HG03575 (cell line): ENCODE measurements at regions not wholly inside any gene's neighbourhood (a gene's known extent, or its start where the extent isn't known, plus 50 kb on each side); places are given as distances from the start of the nearest gene placed in this dataset.

ENCODE experiments used
- ATAC-seq: cut with Tn5 transposase; IDR thresholded peaks from one replicate; pipeline ENCODE4 v1.9.1; 2021; ENCODE audit not compliant: unreplicated experiment, insufficient number of reproducible peaks, low FRiP score; ENCODE audit errors: extremely low read depth

DNA sequence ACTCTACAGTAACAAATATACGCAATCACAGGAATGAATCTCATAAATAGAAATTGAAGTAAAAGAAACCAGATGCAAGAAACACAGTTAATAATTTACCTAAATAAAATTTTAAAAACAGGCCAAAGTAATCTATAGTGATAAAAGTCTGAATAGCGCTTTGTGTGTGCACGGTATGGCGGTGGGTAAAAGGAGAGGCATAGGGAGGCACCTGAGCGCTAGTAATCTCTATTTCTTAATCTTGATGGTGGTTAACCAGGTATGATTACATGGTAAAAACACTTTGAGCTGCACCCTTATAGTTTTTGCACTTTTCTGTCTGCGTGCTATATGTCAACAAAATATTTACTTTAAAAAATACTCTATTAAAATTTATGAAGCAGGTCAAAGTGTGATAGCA lies 198.1 kb upstream of the SATB1 start:
- no peak for ATAC-seq

DNA sequence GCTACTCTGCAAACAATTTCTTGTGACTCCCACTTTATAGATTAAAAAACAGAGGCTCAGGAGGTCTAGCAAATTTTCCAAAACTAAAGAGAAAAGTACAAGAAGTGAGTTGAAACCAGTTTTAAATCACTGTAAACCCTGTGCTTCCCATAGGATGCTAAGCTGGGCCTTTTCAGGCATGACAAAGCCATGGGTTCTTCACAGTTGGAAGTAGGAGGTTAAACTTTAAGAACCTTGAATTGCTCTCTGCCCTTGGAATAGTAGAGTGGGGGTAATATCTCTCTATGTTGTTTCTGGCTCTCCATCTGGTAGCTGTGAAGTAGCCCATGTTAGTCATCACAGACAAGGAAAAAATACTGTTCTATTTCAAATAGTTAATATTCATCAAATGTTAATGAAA lies 193.6 kb upstream of the SATB1 start:
- no peak for ATAC-seq

DNA sequence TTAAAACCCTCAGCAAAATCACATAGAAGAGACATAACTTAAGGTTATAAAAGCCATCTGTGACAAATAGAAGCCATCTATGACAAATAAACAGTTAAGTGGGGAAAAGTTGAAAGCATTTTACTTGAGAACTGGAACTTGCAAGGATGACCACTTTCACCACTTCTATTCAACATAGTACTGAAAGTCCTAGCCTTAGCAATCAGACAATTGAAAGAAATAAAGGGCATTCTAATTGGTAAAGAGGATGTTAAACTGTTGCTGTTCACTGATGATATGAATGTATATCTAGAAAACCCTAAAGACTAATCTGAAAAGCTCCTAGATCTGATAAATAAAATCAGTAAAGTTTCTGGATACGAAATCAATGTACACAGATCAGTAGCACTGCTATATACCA lies 186.9 kb upstream of the SATB1 start:
- no peak for ATAC-seq

DNA sequence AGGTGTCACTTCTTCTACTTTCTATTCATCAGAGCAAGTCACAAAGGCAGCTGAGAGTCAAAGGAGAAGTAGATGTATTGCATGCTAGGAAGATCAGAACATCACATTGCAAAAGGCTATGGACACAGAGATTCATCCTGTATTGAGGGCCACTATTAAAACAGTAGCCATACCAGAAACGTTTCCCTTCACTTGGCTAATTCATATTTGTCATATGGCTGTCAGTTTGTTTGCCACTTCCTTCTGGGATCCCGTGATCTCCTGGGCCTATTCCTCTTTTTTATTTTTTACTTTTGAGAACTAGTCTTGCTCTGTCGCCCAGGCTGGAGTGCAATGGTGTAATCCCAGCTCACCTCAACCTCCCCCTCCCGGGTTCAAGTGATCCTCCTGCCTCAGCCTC lies 184.0 kb upstream of the SATB1 start:
- no peak for ATAC-seq

DNA sequence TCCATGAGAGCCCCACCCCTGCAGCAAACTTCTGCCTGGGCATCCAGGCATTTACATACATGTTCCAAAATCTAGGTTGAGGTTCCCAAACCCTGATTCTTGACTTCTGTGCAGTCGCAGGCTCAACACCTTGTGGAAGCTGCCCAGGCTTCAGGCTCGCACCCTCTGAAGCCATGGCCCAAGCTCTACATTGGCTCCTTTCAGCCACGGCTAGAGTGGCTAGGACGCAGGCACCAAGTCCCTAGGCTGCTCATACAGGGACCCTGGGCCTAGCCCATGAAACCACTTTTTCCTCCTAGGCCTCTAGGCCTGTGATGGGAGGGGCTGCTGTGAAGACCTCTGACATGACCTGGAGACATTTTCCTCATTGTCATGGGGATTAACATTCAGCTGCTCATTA lies 172.8 kb upstream of the SATB1 start:
- no peak for ATAC-seq

DNA sequence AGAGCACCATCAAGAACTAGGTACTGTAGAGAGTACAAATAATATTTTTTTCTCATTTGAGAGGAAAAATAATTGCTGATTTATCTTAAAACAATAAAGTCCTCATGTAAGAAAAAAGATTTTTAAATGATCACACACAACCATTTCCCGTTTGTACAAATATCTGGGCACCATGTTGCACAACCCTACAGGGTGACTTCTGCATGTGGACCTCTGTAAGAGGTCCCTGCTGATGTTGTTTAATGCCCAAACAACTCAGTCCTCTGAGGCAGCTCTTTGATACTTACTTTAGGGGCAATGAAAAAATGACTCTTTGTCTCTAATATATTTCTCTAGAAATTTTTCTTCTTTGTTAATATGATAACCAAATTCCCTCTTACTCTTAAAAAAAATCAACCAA lies 168.1 kb upstream of the SATB1 start:
- no peak for ATAC-seq

DNA sequence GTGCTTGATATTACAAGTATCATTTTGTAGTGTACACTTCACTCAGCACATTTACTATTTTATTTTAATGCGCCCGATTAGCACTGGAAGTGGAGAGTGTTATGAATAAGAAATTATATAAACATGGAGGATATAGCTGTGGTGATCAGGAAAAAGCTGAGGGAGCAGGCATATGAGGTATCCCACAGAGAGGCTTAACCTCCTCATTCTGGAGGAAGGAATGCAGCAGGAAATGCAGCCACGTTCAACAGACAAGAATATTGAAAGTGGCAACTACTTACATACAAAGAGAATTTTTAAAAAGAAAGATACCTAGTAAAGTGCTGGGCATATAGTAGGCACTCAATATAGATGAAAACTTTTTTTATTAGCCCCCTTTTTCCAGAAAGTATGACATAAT lies 166.0 kb upstream of the SATB1 start:
- no peak for ATAC-seq

DNA sequence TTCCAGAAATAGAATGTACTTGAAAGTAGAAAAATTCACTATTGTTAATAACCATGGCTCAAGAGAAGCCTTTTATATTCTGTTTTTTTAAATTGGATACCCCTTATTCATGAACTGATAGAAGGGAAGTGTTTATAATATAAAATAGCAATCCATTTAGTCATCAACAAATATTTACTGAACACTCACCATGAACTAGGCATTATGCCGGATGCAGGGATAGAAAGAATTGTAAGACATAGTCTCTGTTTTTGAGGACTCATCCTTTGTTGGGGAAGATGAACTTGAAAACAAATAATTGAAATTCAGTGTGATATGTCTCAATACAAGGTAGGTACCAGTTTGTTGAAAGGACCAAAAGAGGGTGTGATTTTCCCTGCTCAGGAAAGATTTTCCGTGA lies 160.9 kb upstream of the SATB1 start:
- ATAC-seq = no peak

DNA sequence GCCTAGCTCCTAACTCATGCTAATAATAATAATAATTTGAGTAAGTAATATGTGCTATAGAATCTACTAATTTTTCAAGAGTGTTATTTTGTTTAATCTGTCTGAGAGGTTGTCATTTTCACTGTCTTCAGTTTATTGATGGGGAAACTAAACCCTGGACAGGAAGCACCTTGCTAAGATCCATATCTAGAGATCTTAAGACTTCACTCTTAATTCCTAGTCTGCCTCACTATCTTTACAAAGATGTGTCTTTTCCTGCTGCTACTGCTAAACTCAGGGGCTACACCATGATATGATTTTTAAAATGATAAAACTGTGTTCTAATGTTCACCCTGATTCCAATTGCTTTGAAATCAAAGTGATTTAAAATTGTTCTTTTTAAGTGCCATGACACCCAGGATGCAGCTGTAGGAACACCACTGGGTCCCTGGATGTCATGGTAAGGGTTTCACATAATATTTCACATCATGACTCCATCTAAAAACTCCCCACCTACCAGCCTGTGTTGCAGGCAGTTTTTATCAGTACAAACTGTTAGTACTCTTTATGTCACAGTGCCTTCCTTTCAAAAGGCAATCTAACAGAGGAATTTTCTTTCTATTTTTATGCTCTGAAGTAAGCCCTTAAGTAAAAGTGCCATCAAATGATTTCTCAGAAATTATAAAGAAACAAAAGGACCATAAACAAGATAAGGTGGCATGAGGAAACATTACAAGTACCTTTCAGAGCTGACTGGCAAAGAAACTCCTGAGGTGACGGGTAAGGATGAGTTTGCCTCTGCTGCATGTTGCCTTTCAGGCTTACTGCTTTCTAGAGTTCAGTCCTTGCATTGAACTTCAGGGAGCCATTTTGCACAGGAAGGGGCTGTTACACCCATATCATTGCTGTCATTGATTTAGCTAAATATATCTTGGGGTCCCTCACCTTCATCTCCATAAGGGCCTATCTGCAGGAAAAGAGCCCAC lies 160.1 kb upstream of the SATB1 start:
- ATAC-seq = no peak

DNA sequence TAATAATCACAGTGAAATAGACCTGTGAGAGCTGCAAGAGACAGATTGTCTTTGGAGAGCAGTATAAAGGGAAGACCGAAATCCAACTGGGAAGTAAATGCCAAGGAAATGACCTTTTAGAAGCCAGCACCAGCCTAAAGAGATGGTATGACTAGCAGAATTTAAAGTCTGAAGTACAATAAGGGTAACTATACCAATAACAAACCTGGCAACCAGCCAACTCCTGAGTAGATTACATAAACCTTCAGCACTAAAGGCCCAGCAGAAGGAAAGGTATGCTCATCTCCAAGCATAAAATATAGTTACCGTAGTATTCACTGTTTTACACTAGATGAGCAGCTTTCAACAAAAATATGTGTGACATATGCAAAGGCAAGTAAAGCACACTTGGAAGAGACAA lies 155.1 kb upstream of the SATB1 start:
- no peak for ATAC-seq

DNA sequence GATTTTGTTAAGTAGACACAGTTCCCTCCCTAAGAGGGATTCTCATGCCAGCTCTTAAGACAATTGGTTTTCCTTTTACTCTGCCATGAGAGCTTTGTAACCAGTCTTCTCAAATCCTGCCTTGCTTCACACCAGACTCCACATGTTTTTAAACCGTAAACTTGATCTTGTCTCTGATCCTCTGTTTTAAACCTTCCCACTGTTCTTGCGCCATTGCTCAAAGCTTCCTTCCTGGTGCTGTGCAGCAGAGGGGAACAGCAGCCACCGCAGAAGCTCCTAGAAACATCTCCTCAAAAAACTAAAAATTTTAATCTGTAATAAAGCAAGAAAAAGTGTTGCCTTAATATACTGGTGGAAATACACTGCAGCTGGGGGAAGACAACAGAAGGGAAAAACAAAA lies 154.5 kb upstream of the SATB1 start:
- ATAC-seq = no peak

DNA sequence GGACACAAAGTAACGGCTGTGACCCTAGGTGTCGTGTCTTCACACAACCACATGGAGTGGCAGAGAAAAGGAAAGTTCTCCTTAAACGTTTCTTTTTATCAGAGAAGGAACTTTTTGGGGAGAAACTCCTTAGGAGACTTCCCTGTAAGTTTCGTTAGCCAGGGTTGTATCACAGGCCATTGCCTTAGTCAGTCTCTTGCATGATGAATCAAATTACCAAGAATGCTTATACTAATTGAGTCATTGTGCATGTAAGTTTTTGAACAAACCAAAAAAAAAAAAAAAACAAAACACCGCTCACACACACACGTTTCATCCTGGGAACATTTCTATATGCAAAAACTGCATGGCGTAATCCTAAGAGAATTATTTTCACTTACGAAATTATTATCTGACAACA lies 150.4 kb upstream of the SATB1 start:
- ATAC-seq = no peak

DNA sequence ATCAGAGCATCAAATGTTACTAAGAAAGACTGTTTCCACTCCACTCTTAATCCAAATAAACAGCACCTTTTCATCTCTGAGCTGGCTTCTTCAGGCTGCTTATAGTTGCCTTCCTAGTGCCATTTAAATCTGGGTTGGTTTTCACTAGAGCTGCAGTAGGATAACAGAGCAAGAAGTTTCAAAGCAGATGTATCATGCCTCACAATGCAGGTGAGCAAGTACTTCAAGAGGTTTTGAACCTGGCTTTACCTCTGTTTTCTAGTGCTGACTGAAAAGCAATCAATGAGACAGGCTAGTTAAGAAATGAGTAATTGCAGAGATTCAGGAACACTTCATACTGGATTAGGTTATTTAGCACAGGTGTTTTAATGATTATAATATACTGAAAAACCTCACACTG lies 147.7 kb upstream of the SATB1 start:
- ATAC-seq = no peak

DNA sequence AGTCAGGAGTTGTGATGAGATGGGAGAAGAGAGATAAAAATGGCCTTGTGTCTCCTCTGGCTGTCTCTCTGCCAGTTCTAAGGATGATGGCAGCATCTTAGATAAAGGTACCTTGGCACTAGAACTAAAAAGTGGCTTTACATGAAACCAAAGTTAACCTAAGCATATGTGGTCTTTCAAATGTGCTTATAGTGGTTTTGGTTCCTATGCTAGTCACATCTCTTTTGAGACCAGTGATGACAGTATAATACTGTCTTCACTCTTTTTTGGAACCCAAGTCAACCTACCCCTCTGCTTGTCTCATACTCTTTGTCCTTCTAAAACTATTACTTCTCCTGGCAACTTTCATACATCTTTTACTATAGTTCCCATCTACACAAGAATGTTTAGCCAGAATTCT lies 142.2 kb upstream of the SATB1 start:
- no peak for ATAC-seq

DNA sequence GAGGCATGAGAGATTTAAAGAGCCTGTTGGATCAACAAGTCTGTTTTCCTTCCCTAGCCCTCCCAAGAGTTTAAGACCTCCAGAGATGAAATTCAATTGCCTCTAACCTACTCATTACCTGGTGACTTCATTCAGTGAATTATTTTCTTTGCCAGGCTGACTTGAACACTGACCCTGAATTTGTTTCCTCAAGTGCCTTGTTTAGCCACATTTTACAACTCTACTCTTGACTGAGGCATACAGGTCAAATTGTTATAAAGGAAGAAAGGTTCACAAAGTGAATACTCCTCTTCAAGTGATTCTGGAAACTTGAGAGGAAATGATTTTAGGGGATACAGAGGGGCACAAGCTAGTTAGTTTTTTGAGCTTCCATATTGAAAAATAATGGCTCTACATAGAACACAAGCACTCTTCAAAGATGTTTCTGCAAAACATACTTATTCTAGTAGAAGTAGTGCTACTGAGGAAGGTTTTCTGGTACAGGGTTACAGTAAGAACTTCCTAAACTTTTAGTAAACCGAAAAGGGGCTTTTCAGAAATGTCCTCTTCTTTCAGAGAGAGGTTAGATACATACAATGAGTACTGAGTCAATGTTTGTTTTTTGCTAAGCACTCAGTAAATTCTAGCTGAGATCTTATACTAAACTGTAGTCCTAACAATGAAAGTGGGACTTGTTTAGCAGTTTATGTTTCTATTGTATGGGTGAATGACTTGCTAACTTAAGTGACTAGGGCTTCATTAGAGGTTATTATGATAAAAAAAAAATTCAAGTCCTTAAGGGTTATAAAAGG lies 137.4 kb upstream of the SATB1 start:
- no peak for ATAC-seq

DNA sequence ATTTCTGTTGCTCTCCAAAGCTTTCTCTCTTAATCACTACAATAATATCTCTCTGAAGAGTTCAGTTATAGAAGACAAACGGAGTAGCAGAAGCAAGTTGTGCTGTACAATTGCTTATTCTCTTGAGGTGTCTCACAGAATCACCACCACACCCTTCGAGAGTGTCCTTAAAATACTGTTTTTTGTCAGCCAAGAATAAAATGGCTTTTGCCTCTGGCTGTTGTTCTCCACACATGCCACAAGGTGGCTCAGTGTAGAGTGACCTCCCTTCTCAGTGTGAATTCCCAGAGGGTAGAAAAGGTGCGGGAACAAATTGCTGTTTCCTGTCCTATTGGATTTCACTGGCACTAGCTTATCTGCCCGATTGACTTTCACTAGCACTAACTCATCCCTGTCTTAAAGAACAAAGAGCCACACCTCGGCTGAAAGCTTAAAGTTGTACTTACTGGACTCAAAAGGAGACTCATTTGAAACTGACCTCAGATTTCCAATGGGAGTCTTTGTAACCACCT lies 134.2 kb upstream of the SATB1 start:
- ATAC-seq = no peak

DNA sequence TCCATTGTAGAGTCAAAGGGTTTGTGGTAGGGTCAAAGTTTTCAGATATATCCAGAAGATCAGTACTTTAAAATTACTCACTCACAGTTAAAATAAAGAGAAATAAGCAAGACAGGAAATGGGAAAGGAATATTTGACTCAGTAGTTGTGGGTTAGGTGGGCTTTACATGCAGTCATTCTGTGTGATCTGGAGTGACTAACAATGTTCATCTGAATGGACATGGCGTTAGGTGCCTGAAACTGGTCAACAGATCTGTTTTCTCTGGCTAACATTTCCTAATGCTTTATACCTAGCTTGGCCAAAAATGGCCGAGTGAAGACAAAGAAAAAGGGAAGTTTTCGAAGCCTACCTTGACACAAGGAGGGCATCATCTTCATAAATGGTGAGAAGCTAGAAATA lies 133.4 kb upstream of the SATB1 start:
- ATAC-seq = no peak

DNA sequence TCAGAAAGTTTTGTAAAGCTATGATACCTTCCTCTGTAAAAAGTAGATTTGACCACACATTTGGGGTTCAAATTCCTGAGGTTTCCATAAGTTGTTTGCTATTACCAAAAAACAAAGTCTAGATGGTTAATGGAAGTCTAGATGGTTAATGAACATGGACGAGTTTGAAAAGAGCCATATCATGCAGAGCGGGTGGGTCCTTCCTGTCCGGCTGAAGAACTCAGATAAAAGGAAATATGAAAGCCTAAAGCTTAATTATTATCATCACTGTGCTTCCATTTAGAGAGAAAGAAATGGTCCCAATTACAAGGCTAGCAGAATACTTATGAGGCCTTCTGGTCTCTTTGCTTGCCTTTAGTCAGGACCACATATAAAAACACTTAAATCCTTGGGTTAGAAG lies 132.1 kb upstream of the SATB1 start:
- ATAC-seq = no peak

DNA sequence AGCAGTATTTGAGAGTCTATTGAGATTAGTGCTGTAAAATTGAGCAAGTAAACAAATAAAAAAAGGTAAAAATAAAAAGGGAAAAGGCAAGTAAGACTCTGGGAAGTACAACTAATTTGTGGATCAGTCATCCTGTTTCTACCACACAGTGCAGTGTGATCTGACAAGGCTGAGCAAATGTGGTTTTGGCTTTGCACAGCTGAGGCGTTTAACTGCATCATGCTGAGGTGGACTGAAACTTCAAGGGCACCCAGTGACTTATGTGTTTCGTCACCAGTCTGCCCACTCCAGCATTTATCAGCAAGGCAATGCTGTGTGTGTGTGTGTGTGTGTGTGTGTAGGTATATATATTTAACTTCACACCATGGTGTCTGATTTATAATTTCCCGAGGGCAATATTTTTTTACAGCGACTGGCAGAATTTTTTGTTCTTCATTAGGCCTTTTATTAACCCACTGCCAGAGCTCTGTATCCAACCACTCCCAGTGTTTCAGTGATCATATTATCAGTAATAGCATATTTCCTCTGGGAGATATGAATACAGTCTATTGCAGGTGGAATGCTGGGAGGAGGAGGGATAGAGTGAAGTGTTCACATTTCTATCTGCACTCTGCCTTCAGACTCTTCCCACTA lies 131.5 kb upstream of the SATB1 start:
- peak; percentile 47 for ATAC-seq

DNA sequence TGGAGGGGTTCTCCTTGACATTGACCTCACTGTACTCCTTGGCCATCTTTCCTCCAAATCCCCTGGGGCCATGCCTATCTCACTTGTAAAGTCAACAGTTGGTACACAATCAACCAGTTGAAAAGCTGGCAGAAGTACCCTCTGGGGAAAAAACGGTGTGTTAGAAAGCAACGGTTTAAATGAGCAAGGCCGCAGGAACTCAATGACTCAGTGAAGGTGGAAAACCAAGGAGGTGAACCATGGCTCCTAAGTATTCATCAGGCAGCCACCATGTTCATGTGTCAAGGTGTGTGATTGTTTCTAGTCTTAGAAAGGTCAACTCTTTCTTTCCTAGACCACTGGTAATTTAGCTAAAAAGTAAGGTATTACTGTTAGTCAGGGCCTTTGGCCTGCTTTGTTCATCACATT lies 130.9 kb upstream of the SATB1 start:
- ATAC-seq = no peak
